GM12865 (cell line): ENCODE measurements at regions not wholly inside any gene's neighbourhood (a gene's known extent, or its start where the extent isn't known, plus 50 kb on each side); places are given as distances from the start of the nearest gene placed in this dataset.
"Not testable (repeated sequence)": the region's sequence is repeated elsewhere in the genome, so short reads cannot be mapped to it uniquely, and the experiment has no call there.

ENCODE experiments used
- DNase-seq: peaks from one replicate; pipeline ENCODE4 v3.0.0; 2010; ENCODE audit warnings: low read depth
- H3K4me3 ChIP-seq: 2 replicates; pipeline ENCODE4 v1.5.1; 2011; ENCODE audit warnings: mild to moderate bottlenecking, low read depth, low read length, control low read depth
- CTCF ChIP-seq: IDR thresholded peaks from 2 replicates; pipeline ENCODE4 v1.5.1; 2011; ENCODE audit warnings: low read length, control low read depth, low read depth, inconsistent platforms; ENCODE audit not compliant: insufficient read depth; ENCODE audit errors: missing control alignments

GRCh38 chr18:64377446-64377845 is 228.6 kb upstream of the LINC00305 start:
- no peak for TF ChIP-seq CTCF

GRCh38 chr18:64372850-64373249 is 224.0 kb upstream of the LINC00305 start:
- no peak for TF ChIP-seq CTCF
- DNase-seq: no peak
- H3K4me3 ChIP-seq: no peak overlapping the region

More at GRCh38 chr18:64377446-64377845, 228.6 kb upstream of the LINC00305 start:
- DNase-seq: no peak
- H3K4me3 ChIP-seq: no peak overlapping the region

- H3K4me3 ChIP-seq, DNase-seq: not testable (repeated sequence)
Measured at GRCh38 chr18:64369830-64370440, 221.0 kb upstream of the LINC00305 start.

GRCh38 chr18:64365106-64365505 is 216.2 kb upstream of the LINC00305 start:
- H3K4me3 ChIP-seq: no peak overlapping the region
- DNase-seq: peak; percentile 9
- no peak for TF ChIP-seq CTCF

GRCh38 chr18:64337673-64338072 is 188.8 kb upstream of the LINC00305 start:
- DNase-seq: no peak
- no peak for TF ChIP-seq CTCF
- no peak overlapping the region for H3K4me3 ChIP-seq

GRCh38 chr18:64337018-64337417 is 188.1 kb upstream of the LINC00305 start:
- no peak overlapping the region for H3K4me3 ChIP-seq
- no peak for TF ChIP-seq CTCF
- DNase-seq: no peak

GRCh38 chr18:64334748-64335147 is 185.9 kb upstream of the LINC00305 start:
- no peak overlapping the region for H3K4me3 ChIP-seq
- no peak for DNase-seq
- no peak for TF ChIP-seq CTCF
